Left colon (tissue), 2 donors: ENCODE measurements at regions not wholly inside any gene's neighbourhood (a gene's known extent, or its start where the extent isn't known, plus 50 kb on each side); places are given as distances from the start of the nearest gene placed in this dataset.
A peak's percentile ranks its signal among the peaks of the same experiment; 100 is the strongest.

ENCODE experiments used
- ATAC-seq: fragments of 200-7000 bp; cut with Tn5 transposase; one replicate; pipeline ENCODE4 v1.9.1; 2020; ENCODE audit warnings: mild to moderate bottlenecking, moderate library complexity
- DNase-seq, 2 donors: peaks; one replicate each; pipeline ENCODE4 v3.0.0-alpha.2; 2020
- intact Hi-C, 2 donors: fragments of 100-400 bp; cut with DNase I in 1 of 2; cut with micrococcal nuclease in 1 of 2; formaldehyde crosslinking; loops; one replicate each; pipeline versions ENCODE4 v1.11.2 to v1.14.0; 2022; cut with DNase I, micrococcal nuclease
- donor health status: DM: no; HTN: no; CAD: no.
- donor health status: DM: yes; HTN: yes; CAD: no.

DNA sequence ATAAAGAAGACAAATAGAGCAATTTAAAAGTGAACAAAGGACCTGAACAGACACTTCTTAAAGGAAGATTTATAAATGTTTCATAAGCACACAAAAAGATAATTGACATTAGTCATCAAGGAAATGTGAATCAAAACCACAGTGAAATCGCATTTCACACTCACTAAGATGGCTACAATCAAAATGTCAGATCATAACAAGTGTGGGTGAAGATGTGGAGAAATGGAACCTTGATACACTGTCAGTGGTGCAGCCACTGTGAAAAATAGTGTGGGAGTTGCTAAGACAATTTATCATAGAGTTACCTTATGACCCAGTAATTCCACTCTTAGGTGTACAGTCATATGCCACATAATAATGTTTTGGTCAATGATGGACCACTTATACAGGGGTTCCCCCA lies 54.5 kb upstream of the HTR4 start:
- intact Hi-C loops, result no loop called here

DNA sequence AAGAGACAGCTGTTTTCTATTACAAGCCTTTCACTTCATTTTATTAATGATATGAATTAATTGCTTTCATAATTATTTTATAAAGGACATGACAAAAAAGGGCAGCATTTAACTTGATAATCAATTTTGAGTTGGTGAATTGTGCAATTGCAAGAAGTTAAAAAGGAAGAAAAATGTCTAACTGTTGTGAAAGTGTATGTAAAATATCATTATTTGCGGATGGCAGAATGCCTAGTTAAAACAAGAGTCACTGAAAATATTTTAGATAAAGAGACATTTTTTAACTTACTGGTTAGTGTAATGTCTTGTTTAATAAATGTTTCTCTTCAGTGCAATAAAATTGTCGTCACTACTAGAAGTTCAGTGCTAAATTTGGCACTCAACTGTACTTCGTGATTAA lies 57.6 kb upstream of the HTR4 start:
- no peak for DNase-seq
- no peak for ATAC-seq
- intact Hi-C loops, result no loop called here

More for the DNA sequence above, 54.5 kb upstream of the HTR4 start:
- DNase-seq (no peak), ATAC-seq (no peak)

DNA sequence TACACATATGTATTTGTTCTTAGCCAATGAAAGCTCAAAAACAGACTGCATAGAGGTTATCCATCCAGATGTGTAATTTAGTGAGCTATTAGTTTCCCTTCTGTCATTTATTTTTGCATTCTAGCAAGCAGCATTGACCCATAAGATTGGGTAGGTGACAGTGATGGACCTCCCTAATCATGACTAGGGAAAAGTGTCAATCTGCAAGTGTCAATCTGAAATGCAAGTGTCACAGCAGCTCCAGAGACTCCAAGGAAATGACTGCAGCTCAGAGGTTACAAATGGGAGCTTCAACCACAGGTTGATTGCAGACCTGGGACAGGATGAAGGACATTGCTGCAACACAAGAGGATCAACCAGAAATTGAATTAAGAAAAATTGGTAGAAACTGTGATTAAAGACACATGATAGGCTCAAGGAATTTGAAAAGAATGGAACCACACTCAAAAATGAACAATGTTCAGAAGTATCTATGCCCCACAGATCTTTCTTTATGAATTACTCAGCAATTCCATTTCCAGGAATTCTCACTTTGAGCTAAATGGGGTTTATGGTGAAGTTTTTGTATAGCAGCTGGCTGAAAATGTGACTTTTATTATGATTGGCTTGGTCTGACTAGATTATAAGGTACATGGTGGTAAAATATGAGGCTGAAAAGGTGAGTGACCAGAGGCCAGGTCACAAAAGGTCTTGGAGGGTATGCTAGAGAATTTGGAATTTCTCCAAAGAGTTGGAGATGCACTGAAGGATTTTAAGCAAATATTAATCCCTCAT lies 59.6 kb upstream of the HTR4 start:
- intact Hi-C loops, result no loop called here
- DNase-seq (no peak), ATAC-seq (no peak)

DNA sequence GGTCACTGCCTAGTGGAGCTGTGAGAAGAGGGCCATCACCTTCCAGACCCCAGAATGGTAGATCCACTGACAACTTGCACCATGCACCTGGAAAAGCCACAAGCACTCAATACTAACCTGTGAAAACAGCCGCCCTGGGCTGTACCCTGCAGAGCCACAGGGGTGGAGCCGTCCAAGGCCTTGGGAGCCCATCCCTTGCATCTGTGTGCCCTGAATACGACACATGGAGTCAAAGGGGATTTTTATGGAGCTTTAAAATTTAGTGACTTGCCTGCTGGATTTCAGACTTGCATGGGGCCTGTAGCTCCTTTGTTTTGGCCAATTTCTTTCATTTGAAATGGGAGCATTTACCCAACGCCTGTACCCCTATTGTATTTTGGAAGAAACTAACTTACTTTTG lies 62.4 kb upstream of the HTR4 start:
- no peak for ATAC-seq
- DNase-seq, result no peak
- intact Hi-C loops, result no loop called here

DNA sequence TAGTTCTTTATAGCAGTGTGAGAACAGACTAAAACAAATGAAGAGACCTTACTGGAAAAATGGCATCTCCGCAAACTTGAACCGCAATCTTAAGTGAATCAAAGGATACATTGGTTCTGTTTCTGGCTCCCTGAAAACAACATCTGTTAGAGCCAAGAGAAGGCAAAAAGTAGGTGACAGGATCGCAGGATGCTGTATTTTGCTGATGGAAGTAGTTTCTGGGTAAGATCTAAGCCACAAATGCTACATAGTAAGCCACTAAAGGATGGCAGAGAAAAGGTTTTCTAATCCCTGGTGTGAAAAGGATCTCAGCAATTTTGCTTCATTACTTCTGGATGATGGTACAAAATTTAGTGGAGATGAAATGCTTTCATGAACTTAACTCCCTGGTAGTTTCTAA lies 63.3 kb upstream of the HTR4 start:
- intact Hi-C loops, result no loop called here
- no peak for ATAC-seq
- DNase-seq, result no peak

- no peak for DNase-seq
- intact Hi-C loops, result no loop called here
- no peak for ATAC-seq
Observed at GRCh38 chr5:148719605-148720004, 65.3 kb upstream of the HTR4 start.

DNA sequence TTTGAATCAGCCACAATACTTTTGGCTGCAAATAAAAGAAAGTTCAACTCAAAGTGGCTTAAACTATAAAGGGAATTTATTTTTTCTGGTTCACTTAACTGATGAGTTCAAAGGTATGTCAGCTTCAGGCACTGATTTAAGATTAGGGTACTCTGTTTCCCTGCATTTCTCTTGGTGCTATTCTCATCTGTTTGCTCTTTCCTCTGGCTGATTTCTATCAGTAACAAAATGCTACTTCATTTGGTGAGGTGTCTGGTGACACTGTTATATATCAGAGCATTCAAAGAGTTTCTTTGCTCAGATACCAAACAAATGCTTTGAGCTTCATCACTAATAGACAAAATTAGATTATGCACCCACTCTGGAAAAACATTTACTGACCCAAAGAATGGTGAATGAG lies 65.9 kb upstream of the HTR4 start:
- DNase-seq, result no peak
- no peak for ATAC-seq
- intact Hi-C loops, result no loop called here

GRCh38 chr5:148723143-148723542 lies 68.8 kb upstream of the HTR4 start:
- intact Hi-C loops, result no loop called here
- ATAC-seq, result no peak
- DNase-seq, result no peak

GRCh38 chr5:148725675-148726074 lies 71.3 kb upstream of the HTR4 start:
- DNase-seq (no peak), ATAC-seq (peak; percentile 44)
- intact Hi-C loops, result no loop called here

DNA sequence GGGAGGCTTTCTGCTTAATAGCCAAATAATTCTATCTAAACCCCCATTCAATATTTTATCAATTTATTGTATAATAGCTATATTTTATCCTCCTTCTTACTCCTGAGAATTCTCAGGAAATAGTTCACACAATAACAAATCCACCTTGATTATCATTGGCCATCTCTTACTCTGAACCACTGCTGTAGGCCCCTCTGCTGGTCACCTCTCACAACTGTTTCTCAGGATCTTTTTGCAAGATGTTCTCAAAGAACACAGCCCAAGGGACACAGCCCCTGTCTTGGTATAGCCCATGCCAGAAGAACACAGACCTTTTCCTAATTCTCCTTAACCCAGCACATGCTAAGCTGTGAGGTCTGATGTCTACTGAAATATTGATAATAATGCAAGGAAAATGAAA lies 74.9 kb upstream of the HTR4 start:
- intact Hi-C loops, result no loop called here
- ATAC-seq, result peak; percentile 44
- no peak for DNase-seq

- intact Hi-C loops, result loop anchor here (5.0 to 10.0 kb wide), 5 partner anchors 275 to 553 kb away; no protein-coding TSS in a partner anchor
- DNase-seq (no peak), ATAC-seq (no peak)
Observed at GRCh38 chr5:148730270-148730669, 75.9 kb upstream of the HTR4 start.

DNA sequence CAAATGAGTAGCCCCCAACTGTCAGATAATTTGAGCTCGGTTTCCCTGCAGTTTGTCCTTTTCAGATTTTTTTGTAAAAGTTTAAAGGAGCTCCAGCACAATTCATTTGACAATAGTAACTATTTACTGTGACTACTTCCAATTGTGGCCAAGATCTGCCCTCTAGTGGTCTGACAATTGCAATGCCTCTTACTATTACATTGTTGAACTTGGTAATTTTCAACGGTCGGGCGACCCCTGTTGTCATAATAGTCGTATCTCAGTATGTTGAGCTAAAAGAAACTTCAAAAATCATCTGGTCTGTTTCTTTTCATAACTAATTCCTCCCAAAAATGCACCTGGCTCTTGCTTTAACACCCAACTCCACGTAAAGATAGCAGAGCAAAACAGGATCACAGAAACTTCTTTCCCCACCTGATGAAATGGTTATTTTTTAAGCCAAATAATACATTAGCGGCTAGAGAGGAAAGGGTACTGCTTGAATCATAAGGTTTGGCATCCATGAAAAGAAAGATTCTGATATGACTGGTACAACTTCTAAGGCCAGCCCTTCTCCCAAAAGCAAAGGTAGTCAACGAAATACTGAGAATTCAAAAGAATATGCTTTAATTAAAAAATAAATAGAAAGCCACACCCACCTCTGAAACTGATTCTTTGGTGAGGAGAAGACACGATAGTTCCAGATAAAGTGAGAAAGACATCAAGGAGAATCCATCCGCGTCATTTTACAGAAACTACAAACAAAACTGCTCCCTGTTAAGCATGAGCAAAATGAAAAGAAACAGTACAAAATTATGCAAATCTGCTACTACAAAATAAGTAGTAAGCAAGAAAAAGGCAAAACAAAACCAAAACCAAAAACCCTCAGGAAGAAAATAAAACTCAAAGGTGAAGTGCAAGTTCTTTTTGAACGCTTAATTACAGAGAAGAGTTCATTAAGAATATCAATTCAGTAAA lies 76.9 kb upstream of the HTR4 start:
- intact Hi-C loops, result loop anchor here (5.0 to 10.0 kb wide), 5 partner anchors 274 to 554 kb away; no protein-coding TSS in a partner anchor
- peak; percentile 68 to 78 for DNase-seq

GRCh38 chr5:148732692-148733091 lies 78.4 kb upstream of the HTR4 start:
- no peak for ATAC-seq

More for the DNA sequence above, 76.9 kb upstream of the HTR4 start:
- peak; percentile 87 for ATAC-seq

DNA sequence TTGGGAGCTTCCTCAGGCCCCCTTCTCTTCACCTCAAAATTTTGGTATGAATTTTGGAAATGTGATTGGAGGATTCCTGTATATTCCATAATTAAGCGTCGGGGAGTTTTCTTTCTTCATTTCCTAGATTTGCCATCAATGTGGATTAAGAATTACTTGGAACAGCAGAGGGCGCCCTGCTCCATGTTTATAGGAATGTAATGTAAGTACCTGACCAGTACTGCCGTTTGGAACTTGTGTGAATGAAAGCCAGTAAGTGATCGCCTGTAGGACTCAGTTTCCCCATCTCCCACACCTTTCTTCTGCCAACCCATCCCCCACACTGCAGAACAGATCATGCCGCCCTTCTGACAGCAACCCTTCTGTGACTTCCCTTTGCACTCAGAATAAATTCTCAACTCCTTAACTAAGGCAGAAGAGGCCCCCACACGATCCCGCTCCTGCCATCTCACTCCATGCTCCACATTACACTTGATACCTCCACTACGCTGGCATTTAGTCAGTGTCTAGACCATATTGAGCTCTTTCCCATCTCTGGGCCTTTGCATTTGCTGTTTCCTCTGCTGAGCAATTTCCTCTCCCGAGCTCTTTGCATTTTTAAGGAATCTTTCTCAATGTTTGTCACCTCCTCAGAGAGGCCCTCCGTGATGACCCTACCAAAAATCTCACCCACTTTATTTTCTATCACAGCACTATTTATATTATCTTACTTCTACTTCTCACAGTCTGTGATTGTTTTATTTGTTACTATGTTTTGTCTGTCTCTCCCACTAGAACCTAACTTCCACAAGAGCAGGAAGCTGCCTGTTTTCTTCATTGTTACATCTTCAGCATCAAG lies 79.5 kb upstream of the HTR4 start:
- ATAC-seq (peak; percentile 72), DNase-seq (peak; percentile 77 to 90)
- intact Hi-C loops, result loop anchor here (5.0 to 10.0 kb wide), 5 partner anchors 271 to 557 kb away; no protein-coding TSS in a partner anchor

More at GRCh38 chr5:148732692-148733091, 78.4 kb upstream of the HTR4 start:
- intact Hi-C loops, result loop anchor here (5.0 to 10.0 kb wide), 5 partner anchors 272 to 555 kb away; no protein-coding TSS in a partner anchor
- DNase-seq, result no peak

DNA sequence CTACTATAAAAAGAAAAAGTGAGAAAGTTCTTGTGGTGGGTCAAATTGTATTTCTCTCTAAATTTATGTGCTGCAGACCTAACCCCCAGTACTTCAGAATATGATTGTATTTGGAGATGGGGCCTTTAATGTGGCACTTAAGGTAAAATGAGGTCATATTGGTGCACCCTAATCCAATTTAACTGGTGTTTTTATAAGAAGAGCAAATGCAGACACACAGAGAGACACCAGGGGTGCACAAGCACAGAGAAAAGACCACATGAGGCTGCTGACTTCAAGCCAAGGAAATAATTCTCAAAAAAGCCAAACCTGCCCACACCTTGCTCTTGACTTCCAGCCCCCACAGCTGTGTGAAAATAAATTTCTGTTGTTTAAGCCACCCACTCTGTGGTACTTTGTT lies 80.2 kb upstream of the HTR4 start:
- intact Hi-C loops, result loop anchor here (5.0 to 10.0 kb wide), 5 partner anchors 270 to 557 kb away; no protein-coding TSS in a partner anchor
- no peak for DNase-seq
- ATAC-seq, result no peak

GRCh38 chr5:148735301-148735835 lies 81.0 kb upstream of the HTR4 start:
- DNase-seq, result no peak
- ATAC-seq, result no peak
- intact Hi-C loops, result loop anchor here (5.0 to 10.0 kb wide), 3 partner anchors 269 to 302 kb away; no protein-coding TSS in a partner anchor

DNA sequence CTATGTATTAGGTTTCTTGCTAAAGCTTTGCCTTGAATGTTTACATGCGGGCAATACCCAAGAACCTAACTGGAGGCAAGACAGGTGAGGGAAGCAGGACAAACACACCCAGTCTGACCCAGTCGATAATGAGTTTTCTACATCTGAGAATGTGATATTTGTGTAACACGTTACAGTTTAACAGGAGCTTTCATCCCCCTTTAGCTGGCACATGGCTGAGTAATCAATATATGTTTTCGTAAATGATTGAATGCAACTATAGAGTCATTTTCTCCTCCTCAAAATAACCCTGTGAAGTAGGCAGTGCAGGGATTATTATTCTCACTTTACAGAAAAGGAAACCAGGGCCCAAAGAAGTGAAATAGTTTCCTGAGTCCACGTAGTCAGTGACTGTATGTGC lies 84.7 kb upstream of the HTR4 start:
- ATAC-seq (no peak), DNase-seq (no peak)
- intact Hi-C loops, result loop anchor here (5.0 to 10.0 kb wide), 3 partner anchors 266 to 298 kb away; no protein-coding TSS in a partner anchor

GRCh38 chr5:148739524-148739923 lies 85.2 kb upstream of the HTR4 start:
- no peak for DNase-seq
- intact Hi-C loops, result loop anchor here (5.0 to 10.0 kb wide), 3 partner anchors 265 to 298 kb away; no protein-coding TSS in a partner anchor
- ATAC-seq, result no peak
